Activated naive CD4-positive, alpha-beta T cell treated with anti-CD3 and anti-CD28 coated beads for 36 hours (primary cell): ENCODE measurements at regions not wholly inside any gene's neighbourhood (a gene's known extent, or its start where the extent isn't known, plus 50 kb on each side); places are given as distances from the start of the nearest gene placed in this dataset.

Source experiments
- CTCF ChIA-PET: fragments of 350-600 bp; sonication (Branson Sonifier 250); formaldehyde crosslinking; loops from one replicate; lab custom pipeline; 2021; ENCODE audit warnings: antibody characterized with exemption; lab: Charles Lee
- DNase-seq: peaks from one replicate; pipeline ENCODE4 v3.0.0-alpha.2; 2020
- H3K27ac Mint-ChIP-seq: one replicate; pipeline ENCODE4 v1.8.0; 2021; ENCODE audit warnings: mild to moderate bottlenecking, mixed read lengths
- H3K27me3 Mint-ChIP-seq: one replicate; pipeline ENCODE4 v1.8.0; 2021; ENCODE audit warnings: low read depth, mixed read lengths
- H3K36me3 Mint-ChIP-seq: one replicate; pipeline ENCODE4 v1.8.0; 2021; ENCODE audit warnings: low read depth, mixed read lengths
- H3K4me1 Mint-ChIP-seq: one replicate; pipeline ENCODE4 v1.8.0; 2021; ENCODE audit warnings: low read depth, mixed read lengths
- H3K4me3 Mint-ChIP-seq: one replicate; pipeline ENCODE4 v1.8.0; 2021; ENCODE audit warnings: mild to moderate bottlenecking, moderate library complexity, mixed read lengths
- H3K9me3 Mint-ChIP-seq: one replicate; pipeline ENCODE4 v1.8.0; 2021; ENCODE audit warnings: mixed read lengths
- intact Hi-C: fragments of 100-400 bp; cut with micrococcal nuclease; formaldehyde crosslinking; loops from one replicate; pipeline ENCODE4 v1.15.1; 2023

- no peak overlapping the region for H3K27ac Mint-ChIP-seq
- no peak for DNase-seq
- H3K36me3 Mint-ChIP-seq, result no peaks in the 10 kb centered on the region
- H3K27me3 Mint-ChIP-seq, result no peaks in the 10 kb centered on the region
- H3K9me3 Mint-ChIP-seq, result no peaks in the 10 kb centered on the region
- H3K4me1 Mint-ChIP-seq, result peaks cover 11% of the 10 kb centered on the region
- CTCF ChIA-PET, result no interaction called here
- H3K4me3 Mint-ChIP-seq, result no peak overlapping the region
- intact Hi-C loops, result no loop called here
Measured at GRCh38 chr5:67358186-67358585, 161.6 kb upstream of the CD180 start.

DNA sequence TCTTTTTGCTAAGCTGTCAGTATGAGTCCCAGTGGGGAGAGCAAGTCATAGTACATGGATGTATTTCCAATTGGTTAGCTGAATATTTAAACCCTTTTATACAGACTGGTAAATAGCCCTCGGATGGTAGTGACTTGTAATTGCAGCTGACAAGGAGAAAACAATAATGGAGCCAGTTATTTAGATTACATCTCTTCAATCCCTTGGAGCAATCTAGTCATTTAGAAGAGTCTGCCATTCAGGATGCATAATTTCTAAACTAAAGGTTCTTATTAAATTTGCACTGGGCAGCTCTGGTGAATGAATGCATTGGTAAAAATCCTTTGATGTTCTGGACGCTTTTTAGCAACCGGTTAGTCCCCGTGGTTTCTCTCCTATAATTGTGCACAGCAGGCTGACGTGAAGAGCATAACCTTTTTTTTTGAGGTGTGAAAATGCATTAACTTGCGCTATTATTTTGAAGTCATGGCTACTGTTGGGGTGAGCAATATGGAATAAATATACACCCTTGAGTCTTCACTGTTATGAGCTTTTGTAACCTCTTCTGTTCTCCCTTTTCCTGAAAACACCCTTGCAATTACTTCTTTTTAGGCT, 158.6 kb upstream of the CD180 start:
- CTCF ChIA-PET, result no interaction called here
- no peaks in the 10 kb centered on the region for H3K9me3 Mint-ChIP-seq
- intact Hi-C loops, result no loop called here
- no peak overlapping the region for H3K27ac Mint-ChIP-seq
- H3K4me1 Mint-ChIP-seq, result peaks cover 16% of the 10 kb centered on the region
- no peaks in the 10 kb centered on the region for H3K36me3 Mint-ChIP-seq
- no peaks in the 10 kb centered on the region for H3K27me3 Mint-ChIP-seq
- DNase-seq, result no peak
- no peak overlapping the region for H3K4me3 Mint-ChIP-seq

DNA sequence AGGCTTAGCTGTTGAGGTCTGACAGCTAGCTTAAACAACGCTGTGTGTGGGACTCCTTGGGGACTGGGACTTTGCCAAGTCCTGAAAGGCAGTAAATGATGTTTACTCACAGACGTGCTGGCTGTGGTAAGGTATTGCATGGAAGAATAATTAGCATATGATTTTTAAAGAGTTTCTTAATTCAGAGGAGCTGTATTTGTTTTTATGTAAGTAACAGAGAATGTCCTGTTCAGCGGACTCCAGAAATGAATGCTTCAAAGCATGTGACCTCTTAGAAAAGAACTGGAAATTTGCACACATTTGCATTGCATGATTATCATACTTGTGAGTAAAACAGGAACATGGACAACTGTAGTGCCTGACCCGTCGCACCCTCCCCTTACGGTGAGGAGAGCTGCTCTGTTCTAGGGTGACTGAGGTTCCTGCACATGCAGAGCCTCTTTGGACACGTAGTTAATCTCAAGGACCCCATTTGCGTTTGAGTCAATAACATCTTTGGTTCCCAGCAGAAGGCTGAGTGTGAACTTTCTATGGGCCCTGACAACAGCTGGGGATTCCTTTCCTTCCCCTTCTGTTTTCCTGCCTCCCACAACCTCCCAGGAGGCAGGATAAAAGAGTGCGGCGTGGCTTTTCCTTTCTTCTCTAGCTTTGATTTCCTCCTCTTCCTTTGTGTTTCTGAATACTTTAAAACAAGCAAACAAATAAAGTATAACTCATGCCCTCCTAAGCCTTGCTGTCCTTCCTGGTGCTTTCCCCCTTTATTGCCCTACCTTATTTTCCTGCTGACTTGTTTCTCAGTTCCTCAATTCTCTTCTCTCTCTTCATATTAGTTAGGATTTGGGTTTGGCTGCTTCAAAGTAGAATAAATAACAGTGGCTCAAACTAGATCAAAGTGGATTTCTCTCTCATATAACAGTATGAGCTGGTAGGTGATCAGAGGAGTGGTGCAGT, 157.2 kb upstream of the CD180 start:
- no peak overlapping the region for H3K27ac Mint-ChIP-seq
- peaks cover 15% of the 10 kb centered on the region for H3K4me1 Mint-ChIP-seq
- H3K27me3 Mint-ChIP-seq, result no peaks in the 10 kb centered on the region
- CTCF ChIA-PET, result no interaction called here
- no peaks in the 10 kb centered on the region for H3K9me3 Mint-ChIP-seq
- intact Hi-C loops, result no loop called here
- no peak for DNase-seq
- H3K36me3 Mint-ChIP-seq, result no peaks in the 10 kb centered on the region
- no peak overlapping the region for H3K4me3 Mint-ChIP-seq

- H3K4me3 Mint-ChIP-seq, result peak overlapping the region; percentile 47
- peaks cover 15% of the 10 kb centered on the region for H3K4me1 Mint-ChIP-seq
- no peaks in the 10 kb centered on the region for H3K36me3 Mint-ChIP-seq
- intact Hi-C loops, result no loop called here
- DNase-seq, result peak; percentile 21
- H3K27ac Mint-ChIP-seq, result no peak overlapping the region
- no peaks in the 10 kb centered on the region for H3K27me3 Mint-ChIP-seq
- CTCF ChIA-PET, result interaction anchor here (1.1 kb wide), 2 partner anchors 34 to 104 kb away, joined by 4 read pairs; no protein-coding TSS in a partner anchor
- H3K9me3 Mint-ChIP-seq, result no peaks in the 10 kb centered on the region
Measured at GRCh38 chr5:67350618-67351201, 154.1 kb upstream of the CD180 start.

DNA sequence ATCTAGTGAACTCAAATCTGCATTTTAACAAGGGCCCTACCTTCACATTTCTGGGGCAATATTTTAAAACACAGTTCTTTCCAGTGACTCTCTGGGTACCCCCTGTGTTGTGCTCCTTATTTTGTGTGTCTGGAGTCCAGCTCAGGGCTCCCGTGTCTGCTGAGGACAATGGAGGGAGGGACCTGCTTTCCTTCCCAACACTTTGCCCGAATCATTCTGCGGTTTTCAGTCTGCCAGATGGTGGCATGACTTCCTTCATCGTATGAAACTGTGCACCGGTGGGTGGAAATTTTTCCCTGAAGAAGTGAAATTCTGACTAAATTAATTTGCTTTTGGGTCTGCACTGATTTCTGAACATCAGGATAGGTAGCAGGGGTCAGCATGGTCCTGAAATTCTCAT, 153.6 kb upstream of the CD180 start:
- intact Hi-C loops, result no loop called here
- peaks cover 15% of the 10 kb centered on the region for H3K4me1 Mint-ChIP-seq

GRCh38 chr5:67347821-67348220, 151.2 kb upstream of the CD180 start:
- peaks cover 1% of the 10 kb centered on the region for H3K36me3 Mint-ChIP-seq
- H3K27ac Mint-ChIP-seq, result no peak overlapping the region
- peaks cover 2% of the 10 kb centered on the region for H3K27me3 Mint-ChIP-seq
- intact Hi-C loops, result no loop called here
- peaks cover 7% of the 10 kb centered on the region for H3K9me3 Mint-ChIP-seq
- peaks cover 15% of the 10 kb centered on the region for H3K4me1 Mint-ChIP-seq
- CTCF ChIA-PET, result no interaction called here
- DNase-seq, result no peak
- H3K4me3 Mint-ChIP-seq, result no peak overlapping the region

More for the DNA sequence above, 153.6 kb upstream of the CD180 start:
- H3K27me3 Mint-ChIP-seq, result no peaks in the 10 kb centered on the region
- no peak overlapping the region for H3K27ac Mint-ChIP-seq
- peak; percentile 10 for DNase-seq
- H3K36me3 Mint-ChIP-seq, result no peaks in the 10 kb centered on the region
- CTCF ChIA-PET, result interaction anchor here (1.1 kb wide), 2 partner anchors 34 to 104 kb away, joined by 4 read pairs; no protein-coding TSS in a partner anchor
- H3K4me3 Mint-ChIP-seq, result peak overlapping the region; percentile 47
- no peaks in the 10 kb centered on the region for H3K9me3 Mint-ChIP-seq

DNA sequence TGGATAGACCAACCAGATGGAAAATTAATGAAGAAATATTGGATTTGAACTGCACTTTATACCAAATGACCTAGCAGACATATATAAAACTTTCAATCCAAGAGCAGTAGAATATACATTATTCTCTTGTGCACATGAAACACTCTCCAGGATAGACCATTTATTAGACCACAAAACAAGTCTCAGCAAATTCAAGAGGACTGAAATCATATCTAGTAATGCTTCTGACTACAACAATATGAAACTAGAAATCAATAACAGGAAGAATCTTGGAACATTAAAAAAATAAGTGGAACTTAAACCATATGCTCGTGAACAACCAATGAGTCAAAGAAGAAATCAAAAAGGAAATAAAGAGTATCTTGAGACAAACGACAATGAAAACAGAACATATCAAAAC, 150.0 kb upstream of the CD180 start:
- intact Hi-C loops, result no loop called here
- peaks cover 15% of the 10 kb centered on the region for H3K4me1 Mint-ChIP-seq
- no peak overlapping the region for H3K27ac Mint-ChIP-seq
- no peak overlapping the region for H3K4me3 Mint-ChIP-seq
- CTCF ChIA-PET, result no interaction called here
- H3K9me3 Mint-ChIP-seq, result peaks cover 7% of the 10 kb centered on the region
- H3K27me3 Mint-ChIP-seq, result peaks cover 2% of the 10 kb centered on the region
- peaks cover 1% of the 10 kb centered on the region for H3K36me3 Mint-ChIP-seq
- DNase-seq, result no peak

DNA sequence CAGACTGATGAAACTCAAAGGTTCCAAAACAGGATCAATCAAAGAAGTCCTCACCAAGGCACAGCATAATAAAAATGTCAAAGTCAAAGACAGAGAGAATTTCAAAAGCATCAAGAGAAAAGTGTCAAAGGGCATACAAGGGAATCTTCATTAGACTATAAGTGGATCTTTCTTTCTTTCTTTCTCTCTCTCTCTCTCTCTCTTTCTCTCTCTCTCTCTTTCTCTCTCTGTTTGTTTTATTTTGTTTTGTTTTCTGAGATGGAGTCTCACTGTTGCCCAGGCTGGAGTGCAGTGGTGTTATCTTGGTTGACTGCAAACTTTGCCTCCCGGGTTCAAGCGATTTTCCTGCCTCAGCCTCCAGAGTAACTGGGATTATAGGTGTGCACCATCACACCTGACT, 148.3 kb upstream of the CD180 start:
- CTCF ChIA-PET, result interaction anchor here (0.8 kb wide), 1 partner anchor 28 kb away, joined by 3 read pairs; no protein-coding TSS in a partner anchor
- Mint-ChIP-seq H3K27ac (no peak overlapping the region), H3K36me3 (peaks cover 1% of the 10 kb centered on the region), H3K9me3 (peaks cover 7% of the 10 kb centered on the region), H3K4me1 (peaks cover under 1% of the 10 kb centered on the region), H3K4me3 (no peak overlapping the region), H3K27me3 (peaks cover 4% of the 10 kb centered on the region)
- intact Hi-C loops, result no loop called here
- no peak for DNase-seq

DNA sequence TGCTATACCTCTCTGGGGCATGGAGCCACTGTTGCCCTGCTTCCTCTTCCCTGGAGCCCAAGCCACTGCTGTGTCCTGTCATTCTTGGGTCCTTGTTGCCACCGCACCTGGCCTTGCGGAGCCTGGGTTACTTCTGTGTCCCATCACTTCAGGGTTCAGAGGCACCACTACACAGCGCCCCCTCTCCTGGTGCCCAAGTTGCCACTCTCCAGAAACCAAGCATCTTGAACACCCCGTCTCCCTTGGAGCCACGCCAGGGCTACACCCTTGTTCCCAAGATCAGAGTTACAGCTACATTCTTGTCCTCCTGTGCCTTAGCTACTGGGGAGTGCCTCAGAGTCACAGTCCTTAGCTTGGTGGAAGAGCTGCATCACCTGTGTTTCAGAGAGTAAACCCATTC, 147.2 kb upstream of the CD180 start:
- Mint-ChIP-seq H3K4me1 (no peaks in the 10 kb centered on the region), H3K4me3 (no peak overlapping the region), H3K27me3 (peaks cover 4% of the 10 kb centered on the region), H3K36me3 (peaks cover 1% of the 10 kb centered on the region), H3K27ac (no peak overlapping the region), H3K9me3 (peaks cover 7% of the 10 kb centered on the region)
- no peak for DNase-seq
- intact Hi-C loops, result no loop called here
- CTCF ChIA-PET, result no interaction called here

GRCh38 chr5:67341478-67341877, 144.9 kb upstream of the CD180 start:
- DNase-seq, result no peak
- CTCF ChIA-PET, result no interaction called here
- H3K36me3 Mint-ChIP-seq, result peaks cover 1% of the 10 kb centered on the region
- no peaks in the 10 kb centered on the region for H3K4me1 Mint-ChIP-seq
- no peak overlapping the region for H3K4me3 Mint-ChIP-seq
- peaks cover 4% of the 10 kb centered on the region for H3K27me3 Mint-ChIP-seq
- intact Hi-C loops, result no loop called here
- no peak overlapping the region for H3K27ac Mint-ChIP-seq
- H3K9me3 Mint-ChIP-seq, result peaks cover 7% of the 10 kb centered on the region

GRCh38 chr5:67339219-67339767, 142.7 kb upstream of the CD180 start:
- no peak for DNase-seq
- CTCF ChIA-PET, result no interaction called here
- Mint-ChIP-seq H3K27ac (no peak overlapping the region), H3K27me3 (peaks cover 4% of the 10 kb centered on the region), H3K9me3 (peaks cover 2% of the 10 kb centered on the region), H3K4me3 (no peak overlapping the region), H3K4me1 (no peaks in the 10 kb centered on the region), H3K36me3 (peaks cover 1% of the 10 kb centered on the region)
- intact Hi-C loops, result no loop called here

DNA sequence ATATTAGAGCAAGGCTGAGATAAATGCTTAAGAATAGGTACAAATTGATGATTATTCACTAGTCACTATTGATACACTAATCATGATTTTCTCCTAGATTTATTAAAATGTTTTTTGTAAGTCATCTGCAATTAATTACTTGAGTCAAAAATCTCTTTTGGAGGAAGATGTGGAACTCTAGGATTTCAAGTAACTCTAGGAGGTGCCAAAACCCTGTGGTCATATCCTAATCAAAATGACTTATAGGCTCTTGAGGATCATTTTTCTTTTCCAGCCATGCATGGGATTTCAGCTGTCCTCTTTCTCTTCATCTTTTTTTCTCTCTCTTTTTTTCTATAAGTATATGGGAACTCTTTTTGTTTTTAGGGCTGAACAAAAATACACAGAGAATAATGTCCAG, 141.8 kb upstream of the CD180 start:
- CTCF ChIA-PET, result no interaction called here
- no peaks in the 10 kb centered on the region for H3K4me1 Mint-ChIP-seq
- peaks cover 4% of the 10 kb centered on the region for H3K27me3 Mint-ChIP-seq
- DNase-seq, result no peak
- intact Hi-C loops, result no loop called here
- H3K36me3 Mint-ChIP-seq, result peaks cover 1% of the 10 kb centered on the region
- H3K9me3 Mint-ChIP-seq, result no peaks in the 10 kb centered on the region
- no peak overlapping the region for H3K4me3 Mint-ChIP-seq
- H3K27ac Mint-ChIP-seq, result no peak overlapping the region
